H1 (cell line): ENCODE measurements at regions not wholly inside any gene's neighbourhood (a gene's known extent, or its start where the extent isn't known, plus 50 kb on each side); places are given as distances from the start of the nearest gene placed in this dataset.
"Not testable (repeated sequence)": the region's sequence is repeated elsewhere in the genome, so short reads cannot be mapped to it uniquely, and the experiment has no call there.

Source experiments
- CTCF ChIA-PET: fragments of 300-600 bp; sonication (Branson Sonifier 250); formaldehyde crosslinking; loops from one replicate; lab custom pipeline; 2021; ENCODE audit not compliant: partially characterized antibody; lab: Charles Lee
- POLR2A ChIA-PET: fragments of 300-600 bp; sonication (Branson Sonifier 250); formaldehyde crosslinking; loops from one replicate; lab custom pipeline; 2021; ENCODE audit warnings: inconsistent platforms; ENCODE audit not compliant: partially characterized antibody; lab: Charles Lee
- DNase-seq, 2 experiments: peaks; one replicate each; pipeline versions ENCODE4 v3.0.0 to v3.0.0-alpha.2; 2010 to 2022; ENCODE audit warnings: low spot score in 2 of 2, low read depth in 1 of 2, mixed read lengths in 1 of 2
- FAIRE-seq: peaks from 2 replicates; lab custom pipeline; 2011; peaks lifted over from hg19 to GRCh38; lab: Jason Lieb, UNC
- H2AFZ ChIP-seq: 2 replicates; pipeline ENCODE4 v1.8.1; 2012; ENCODE audit warnings: low read length, inconsistent platforms
- H2AK5ac ChIP-seq: 2 replicates; pipeline ENCODE4 v1.6.1; 2013; ENCODE audit warnings: low read depth, low read length
- H2BK120ac ChIP-seq: replicated peaks from 2 replicates; pipeline ENCODE3; 2013; ENCODE audit warnings: low read depth, low read length, inconsistent platforms
- H2BK12ac ChIP-seq: 2 replicates; pipeline ENCODE4 v1.6.1; 2013; ENCODE audit warnings: low read depth, low read length
- H2BK15ac ChIP-seq: 2 replicates; pipeline ENCODE4 v1.6.1; 2013; ENCODE audit warnings: low read length
- H2BK20ac ChIP-seq: 2 replicates; pipeline ENCODE4 v1.6.1; 2013; ENCODE audit warnings: low read length
- H2BK5ac ChIP-seq: 2 replicates; pipeline ENCODE4 v1.6.1; 2013; ENCODE audit warnings: low read depth, low read length
- H3K14ac ChIP-seq: 2 replicates; pipeline ENCODE4 v1.6.1; 2013; ENCODE audit warnings: inconsistent platforms; ENCODE audit not compliant: insufficient read length
- H3K18ac ChIP-seq: 2 replicates; pipeline ENCODE4 v1.6.1; 2013; ENCODE audit warnings: low read length; ENCODE audit errors: extremely low read depth
- H3K23ac ChIP-seq: 2 replicates; pipeline ENCODE4 v1.6.1; 2013; ENCODE audit warnings: inconsistent platforms; ENCODE audit not compliant: insufficient read length
- H3K23me2 ChIP-seq: 2 replicates; pipeline ENCODE4 v1.6.1; 2013; ENCODE audit warnings: low read depth, low read length
- H3K27ac ChIP-seq: 2 replicates; pipeline ENCODE4 v1.6.1; 2011; ENCODE audit warnings: low read depth, low read length, inconsistent platforms
- H3K27me3 ChIP-seq, 4 experiments: replicated peaks in 1 of 4; 1 replicate in 1 of 4; 2 replicates in 3 of 4; pipeline versions ENCODE4 v1.6.1 to v1.8.1; 2011 to 2013; ENCODE audit warnings: low read length in 3 of 4, mild to moderate bottlenecking in 3 of 4, inconsistent platforms in 2 of 4, mixed read lengths in 2 of 4, moderate library complexity in 1 of 4; ENCODE audit not compliant: control insufficient read depth in 3 of 4, insufficient read depth in 3 of 4; ENCODE audit errors: extremely low read depth in 1 of 4
- H3K36me3 ChIP-seq, 4 experiments: 2 replicates each; pipeline versions ENCODE4 v1.6.1 to v1.8.1; 2011 to 2013; ENCODE audit warnings: mild to moderate bottlenecking in 4 of 4, low read length in 3 of 4, moderate library complexity in 2 of 4, control low read depth in 1 of 4, inconsistent platforms in 1 of 4; ENCODE audit not compliant: insufficient read depth in 4 of 4, control insufficient read depth in 2 of 4
- H3K4ac ChIP-seq: replicated peaks from 2 replicates; pipeline ENCODE3; 2013; ENCODE audit warnings: low read length, low read depth, mixed read lengths, inconsistent platforms; ENCODE audit not compliant: insufficient read length
- H3K4me1 ChIP-seq, 4 experiments: replicated peaks in 1 of 4; 1 replicate in 1 of 4; 2 replicates in 3 of 4; pipeline versions ENCODE4 v1.6.1 to v1.8.1; 2011 to 2013; ENCODE audit warnings: low read length in 3 of 4, inconsistent platforms in 2 of 4, mixed read lengths in 1 of 4; ENCODE audit not compliant: insufficient read depth in 4 of 4, control insufficient read depth in 3 of 4
- H3K4me2 ChIP-seq, 2 experiments: 2 replicates each; pipeline versions ENCODE4 v1.6.1 to v1.8.1; 2011 to 2013; ENCODE audit warnings: low read depth in 2 of 2, low read length in 2 of 2, control low read depth in 1 of 2, inconsistent platforms in 1 of 2, mild to moderate bottlenecking in 1 of 2; ENCODE audit not compliant: insufficient read depth in 1 of 2
- H3K4me3 ChIP-seq, 4 experiments: fragments of 200-600, 300-600 bp in 1 of 4; sonication (generic), shearing (Covaris generic), sonication (Bioruptor Twin) in 1 of 4; 2 replicates each; pipeline versions ENCODE4 v1.5.1 to v1.8.1; 2011 to 2016; ENCODE audit warnings: low read length in 4 of 4, low read depth in 3 of 4, control low read depth in 2 of 4, inconsistent platforms in 2 of 4, mild to moderate bottlenecking in 2 of 4, mixed read lengths in 1 of 4, moderate library complexity in 1 of 4; ENCODE audit not compliant: insufficient read depth in 2 of 4; ENCODE audit errors: extremely low read depth in 1 of 4
- H3K56ac ChIP-seq: replicated peaks from 2 replicates; pipeline ENCODE3; 2013; ENCODE audit warnings: low read depth, mild to moderate bottlenecking, mixed read lengths, low read length, inconsistent platforms; ENCODE audit not compliant: insufficient read length
- H3K79me1 ChIP-seq: 2 replicates; pipeline ENCODE4 v1.6.1; 2013; ENCODE audit warnings: low read depth, low read length, control low read depth
- H3K79me2 ChIP-seq, 2 experiments: 2 replicates each; pipeline versions ENCODE4 v1.6.1 to v1.8.1; 2012 to 2013; ENCODE audit warnings: low read length in 2 of 2, mild to moderate bottlenecking in 2 of 2, inconsistent platforms in 1 of 2; ENCODE audit not compliant: insufficient read depth in 2 of 2, control insufficient read depth in 1 of 2
- H3K9ac ChIP-seq, 4 experiments: replicated peaks in 1 of 4; 1 replicate in 1 of 4; 2 replicates in 3 of 4; pipeline versions ENCODE4 v1.6.1 to v1.8.1; 2011 to 2013; ENCODE audit warnings: low read depth in 3 of 4, low read length in 3 of 4, control low read depth in 2 of 4, mild to moderate bottlenecking in 2 of 4, moderate library complexity in 2 of 4, inconsistent platforms in 1 of 4; ENCODE audit errors: extremely low read depth in 1 of 4
- H3K9me3 ChIP-seq, 2 experiments: 2 replicates each; pipeline versions ENCODE4 v1.6.1 to v1.8.1; 2012 to 2013; ENCODE audit warnings: mild to moderate bottlenecking in 2 of 2, moderate library complexity in 2 of 2, control low read depth in 1 of 2, inconsistent platforms in 1 of 2, low read depth in 1 of 2, low read length in 1 of 2, mixed read lengths in 1 of 2; ENCODE audit not compliant: insufficient read depth in 2 of 2
- H4K20me1 ChIP-seq, 2 experiments: replicated peaks in 1 of 2; 2 replicates each; pipeline versions ENCODE3 to v1.8.1; 2011 to 2013; ENCODE audit warnings: inconsistent platforms in 2 of 2, low read length in 2 of 2, mild to moderate bottlenecking in 1 of 2; ENCODE audit not compliant: insufficient read depth in 2 of 2, control insufficient read depth in 1 of 2
- H4K5ac ChIP-seq: 2 replicates; pipeline ENCODE4 v1.6.1; 2013; ENCODE audit warnings: low read length, low read depth, mixed read lengths, inconsistent platforms; ENCODE audit not compliant: insufficient read length
- H4K8ac ChIP-seq: 2 replicates; pipeline ENCODE4 v1.8.0; 2013; ENCODE audit warnings: mild to moderate bottlenecking, moderate library complexity, low read length, inconsistent platforms; ENCODE audit not compliant: insufficient read depth; ENCODE audit errors: extremely low read depth
- H4K91ac ChIP-seq: replicated peaks from 2 replicates; pipeline ENCODE3; 2013; ENCODE audit warnings: low read length, mixed read lengths, inconsistent platforms; ENCODE audit not compliant: insufficient read length
- WGBS, 2 experiments: shearing (Covaris generic) in 1 of 2; methylation state at CpG; one replicate each; pipeline versions ENCODE4 v1.1.6 to v1.1.7; 2013 to 2015; ENCODE audit warnings: low lambda C conversion rate in 2 of 2, mixed read lengths in 2 of 2, inconsistent platforms in 1 of 2, low coverage in 1 of 2, missing lambda C conversion rate in 1 of 2; ENCODE audit not compliant: insufficient replicate concordance in 2 of 2, insufficient coverage in 1 of 2, insufficient read length in 1 of 2; ENCODE audit errors: extremely low coverage in 1 of 2, missing lambda C conversion rate in 1 of 2; 5-methylcytosine and 5-hydroxymethylcytosine counted together

GRCh38 chr3:87486635-87487034 lies 210.3 kb upstream of the POU1F1 start:
- DNase-seq, H4K91ac ChIP-seq, FAIRE-seq, H2BK20ac ChIP-seq, H3K36me3 ChIP-seq, H3K9me3 ChIP-seq, H2BK12ac ChIP-seq, H4K5ac ChIP-seq, H3K4me1 ChIP-seq, H3K56ac ChIP-seq, H2BK5ac ChIP-seq, H4K8ac ChIP-seq, POLR2A ChIA-PET, H3K23ac ChIP-seq, H3K4ac ChIP-seq, CTCF ChIA-PET, H2BK120ac ChIP-seq, H3K27me3 ChIP-seq, H3K14ac ChIP-seq, H3K18ac ChIP-seq, H3K27ac ChIP-seq, H2BK15ac ChIP-seq, H3K9ac ChIP-seq, H3K4me3 ChIP-seq, H3K4me2 ChIP-seq, H3K79me2 ChIP-seq, H2AK5ac ChIP-seq, H4K20me1 ChIP-seq, H3K23me2 ChIP-seq, H3K79me1 ChIP-seq, H2AFZ ChIP-seq: not testable (repeated sequence)
- WGBS, 2 experiments = 94% methylated on average over 3 of the region's 3 CpGs; no CpG with 5 or more reads in 1 of the 2 experiments
